Stimulated activated CD4-positive, alpha-beta T cell treated with anti-CD3 and anti-CD28 coated beads, TNF-alpha, amount 100 ng/mL, for 24 hours (primary cell): ENCODE measurements at regions not wholly inside any gene's neighbourhood (a gene's known extent, or its start where the extent isn't known, plus 50 kb on each side); places are given as distances from the start of the nearest gene placed in this dataset.
A peak's percentile ranks its signal among the peaks of the same experiment; 100 is the strongest.
"Not testable (repeated sequence)": the region's sequence is repeated elsewhere in the genome, so short reads cannot be mapped to it uniquely, and the experiment has no call there.

Experiments
- DNase-seq, 3 experiments: peaks; one replicate each; pipeline ENCODE4 v3.0.0-alpha.2; 2020; ENCODE audit warnings: low read depth in 3 of 3

- no peak for DNase-seq
Measured at GRCh38 chr20:5393218-5393870, 76.6 kb upstream of the PROKR2 start.

DNA sequence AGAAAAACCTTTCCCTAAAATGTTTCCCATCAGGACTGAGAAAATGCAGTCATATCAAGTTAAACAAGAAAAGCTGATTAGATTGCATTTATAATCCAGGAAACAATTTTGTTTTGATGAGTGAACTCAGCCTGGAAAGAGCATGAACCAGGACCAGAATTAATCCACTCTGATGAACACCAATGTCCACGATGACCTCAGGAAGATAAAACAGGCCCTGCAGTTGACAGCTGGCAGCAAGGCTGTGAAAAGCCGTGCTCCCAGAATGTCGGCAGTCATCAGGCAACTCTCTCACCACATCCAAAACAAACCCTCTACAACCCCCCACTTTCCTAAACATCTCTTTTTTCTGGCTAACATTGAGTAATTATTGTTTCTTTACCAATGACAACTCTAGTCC lies 74.0 kb upstream of the PROKR2 start:
- no peak for DNase-seq

DNA sequence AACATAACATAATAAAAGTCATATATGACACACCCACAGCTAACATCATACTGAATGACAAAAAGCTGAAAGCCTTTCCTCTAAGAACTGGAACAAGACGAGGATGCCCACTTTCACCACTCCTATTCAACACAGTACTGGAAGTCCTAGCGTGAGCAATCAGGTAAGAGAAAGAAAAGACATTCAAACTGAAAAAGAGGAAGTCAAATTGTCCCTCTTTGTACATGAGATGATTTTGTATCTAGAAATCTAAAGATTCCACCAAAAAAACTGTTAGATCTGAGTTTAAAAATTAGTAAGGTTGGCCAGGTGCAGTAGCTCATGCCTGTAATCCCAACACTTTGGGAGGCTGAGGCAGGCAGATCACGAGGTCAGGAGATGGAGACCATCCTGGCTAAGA lies 70.1 kb upstream of the PROKR2 start:
- not testable (repeated sequence) for DNase-seq

DNA sequence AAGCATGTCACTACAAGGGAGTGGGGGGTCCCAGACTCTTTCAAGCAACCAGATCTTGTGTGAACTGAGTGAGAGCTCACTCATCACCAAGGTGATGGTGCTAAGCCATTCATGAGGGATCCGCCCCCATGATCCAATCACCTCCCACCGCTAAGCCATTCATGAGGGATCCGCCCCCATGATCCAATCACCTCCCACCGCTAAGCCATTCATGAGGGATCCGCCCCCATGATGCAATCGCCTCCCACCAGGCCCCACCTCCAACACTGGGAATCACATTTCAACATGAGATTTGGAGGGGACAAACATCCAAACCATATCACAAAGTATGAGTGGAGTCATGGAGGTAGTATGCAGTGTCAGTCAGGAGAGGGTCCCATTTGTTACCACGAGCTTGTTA lies 64.8 kb upstream of the PROKR2 start:
- not testable (repeated sequence) for DNase-seq

DNA sequence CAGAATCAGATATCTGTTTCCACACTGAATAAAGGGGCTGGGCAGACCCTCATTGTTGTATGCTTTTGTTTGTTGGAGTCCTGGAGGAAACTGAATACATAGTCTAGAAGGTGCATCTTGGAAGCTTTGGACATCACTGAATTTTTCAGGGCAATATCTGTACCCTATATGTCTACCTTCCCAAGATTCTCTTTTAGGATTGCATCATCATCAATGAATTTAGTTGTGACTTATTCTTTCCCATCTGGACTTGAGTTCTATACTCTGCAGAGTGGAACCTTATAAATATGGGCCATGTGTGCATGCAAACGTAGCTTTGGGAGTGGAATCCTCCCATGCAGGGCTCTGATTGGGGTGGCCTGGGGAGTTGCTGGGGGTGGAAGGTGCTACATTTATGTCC lies 60.7 kb upstream of the PROKR2 start:
- DNase-seq = no peak

GRCh38 chr20:5376228-5376627 lies 59.5 kb upstream of the PROKR2 start:
- no peak for DNase-seq

DNA sequence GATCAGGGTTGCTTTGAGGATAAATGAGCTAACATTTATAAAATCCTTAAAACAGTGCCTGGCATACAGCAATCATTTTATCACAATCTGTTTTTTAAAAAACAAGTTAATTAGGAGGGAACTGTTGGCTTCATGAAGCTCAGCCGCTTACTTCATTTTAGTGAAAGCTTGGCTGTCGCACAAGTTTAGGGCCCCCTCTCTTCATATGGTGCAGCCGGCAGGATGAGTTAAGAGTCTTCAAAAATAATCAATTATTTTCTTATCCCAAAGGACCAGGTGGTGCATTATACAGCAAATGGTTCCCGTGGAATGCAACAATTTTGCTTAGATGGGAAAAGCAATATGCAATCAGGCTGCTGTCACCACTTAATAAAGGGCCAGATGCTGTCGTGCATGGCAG lies 57.4 kb upstream of the PROKR2 start:
- no peak for DNase-seq

DNA sequence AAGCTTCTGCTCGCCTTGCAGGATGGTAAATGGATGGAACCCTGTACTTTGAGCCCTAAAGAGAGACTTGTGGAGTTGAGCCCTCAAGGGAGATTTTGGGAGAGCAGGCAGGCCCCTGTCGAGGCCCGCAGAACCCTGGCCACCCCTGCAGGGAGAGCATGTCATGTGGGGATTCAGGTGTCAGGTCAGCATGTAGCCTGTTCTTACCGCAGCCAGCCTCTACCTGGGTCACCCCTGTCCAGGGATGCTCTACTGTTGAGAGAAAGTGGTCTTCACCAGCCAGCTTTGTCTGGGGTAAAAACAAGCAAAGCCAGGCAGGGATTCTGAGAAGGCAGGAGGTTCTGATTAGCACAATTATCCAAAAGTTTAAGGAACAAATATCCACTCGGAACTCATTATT lies 55.6 kb upstream of the PROKR2 start:
- no peak for DNase-seq

GRCh38 chr20:5369629-5370028 lies 52.9 kb upstream of the PROKR2 start:
- peak in 1 of 3 experiments; percentile 10 for DNase-seq
